ENCODE measurements at regions not wholly inside any gene's neighbourhood (a gene's known extent, or its start where the extent isn't known, plus 50 kb on each side); places are given as distances from the start of the nearest gene placed in this dataset.

GRCh38 chr13:61500176-61500575 is 84.5 kb upstream of the PCDH20 start:
- no peak overlapping the region for H4K8ac ChIP-seq (ENCODE audit: low read depth in 2 of 2, low read length in 2 of 2)
- no peak overlapping the region for H2AK9ac ChIP-seq (replicated peaks; ENCODE audit: low read depth, low read length, poor library complexity)
- BruUV-seq (replicated peaks), result no TSS peak
- H2BK120ac ChIP-seq (ENCODE audit: low read depth, low read length), result no peak overlapping the region
- no peak overlapping the region for H3K4ac ChIP-seq (ENCODE audit: low read depth, low read length)
- no peak overlapping the region for H4K91ac ChIP-seq (ENCODE audit: insufficient read depth, low read depth, low read length)
- H4K5ac ChIP-seq (ENCODE audit: low read depth, low read length), result no peak overlapping the region
- no peak overlapping the region for H3K18ac ChIP-seq (ENCODE audit: low read depth, low read length)
- intact Hi-C loops (cut with micrococcal nuclease), result no loop called here
- no peak overlapping the region for H2BK5ac ChIP-seq (ENCODE audit: low read depth, low read length, poor library complexity, severe bottlenecking)
- H2BK20ac ChIP-seq (ENCODE audit: low read depth, low read length), result no peak overlapping the region
- no peaks in the 10 kb centered on the region for H3K27me3 ChIP-seq (ENCODE audit: control insufficient read depth, insufficient read depth, low read length)
- no peak overlapping the region for H3K9ac ChIP-seq (ENCODE audit: low read depth, low read length)
- DNase-seq, result no peak
- no peak overlapping the region for H2AK5ac ChIP-seq (ENCODE audit: low read depth, low read length)
- no peaks in the 10 kb centered on the region for H3K36me3 ChIP-seq (ENCODE audit: control insufficient read depth, insufficient read depth, low read length)
- H3K4me3 ChIP-seq (ENCODE audit: insufficient read depth, low read depth, low read length), result no peak overlapping the region
- CTCF ChIA-PET, result no interaction called here
- H3K9me3 ChIP-seq (ENCODE audit: control insufficient read depth, insufficient read depth, low read length), result 0 out of 2 replicates have a peak, but pooled peaks cover 3% of the 10 kb centered on the region
- in situ Hi-C loops (cut with MboI; ENCODE audit: low sequenced_read_pairs), result no loop called here
- no peaks in the 10 kb centered on the region for H4K20me1 ChIP-seq (ENCODE audit: insufficient read depth, low read length)
- dilution Hi-C loops (cut with HindIII; ENCODE audit: low sequenced_read_pairs, unreplicated experiment), result no loop called here
- WGBS, 2 experiments (ENCODE audit: extremely low coverage in 2 of 2, insufficient read length in 1 of 2), result no CpG with 5 or more reads among the region's 1 CpG
- H3K9me1 ChIP-seq (ENCODE audit: insufficient read depth, low read length), result no peaks in the 10 kb centered on the region
- H2AFZ ChIP-seq (replicated peaks; ENCODE audit: low read length, poor library complexity), result no peak overlapping the region
- ATAC-seq (ENCODE audit: low read depth), result no peak
- H3K4me1 ChIP-seq (ENCODE audit: control insufficient read depth, insufficient read depth, low read length), result no peaks in the 10 kb centered on the region
- H3K4me2 ChIP-seq (ENCODE audit: low read depth, low read length), result no peak overlapping the region
- H3K56ac ChIP-seq (ENCODE audit: extremely low read depth, insufficient read depth, low read length), result no peak overlapping the region
- no peak overlapping the region for H2BK15ac ChIP-seq (ENCODE audit: low read depth, low read length)
- TF ChIP-seq CHD1 (IDR thresholded peaks at IDR 0.05; ENCODE audit: low read depth, low read length), result no peak
- TF ChIP-seq ELK1 (IDR thresholded peaks at IDR 0.05; ENCODE audit: borderline replicate concordance, low read depth, low read length), result no peak
- TF ChIP-seq NFE2L2 (IDR thresholded peaks at IDR 0.05; ENCODE audit: low read depth, low read length), result no peak
- no peak for TF ChIP-seq RFX5 (IDR thresholded peaks at IDR 0.05; ENCODE audit: low read depth, low read length)
- no peak for TF ChIP-seq FOS (IDR thresholded peaks at IDR 0.05; ENCODE audit: low read depth, low read length)
- TF ChIP-seq MAZ (IDR thresholded peaks at IDR 0.05; ENCODE audit: borderline replicate concordance, low read depth, low read length), result no peak
- no peak for TF ChIP-seq SMC3 (IDR thresholded peaks at IDR 0.05; ENCODE audit: low read depth, low read length)
- no peak overlapping the region for H3K27ac ChIP-seq (ENCODE audit: insufficient read depth, low read length)
- no peak overlapping the region for H3K14ac ChIP-seq (replicated peaks; ENCODE audit: low read depth, low read length)
- no peaks in the 10 kb centered on the region for H3K79me1 ChIP-seq (ENCODE audit: low read depth in 1 of 2, low read length in 2 of 2)
- POLR2A ChIA-PET (ENCODE audit: unreplicated experiment), result no interaction called here
- H3K23ac ChIP-seq (ENCODE audit: low read depth, low read length), result no peak overlapping the region
